Fibroblast of gingiva (primary cell): ENCODE measurements at regions not wholly inside any gene's neighbourhood (a gene's known extent, or its start where the extent isn't known, plus 50 kb on each side); places are given as distances from the start of the nearest gene placed in this dataset.

Experiments used
- DNase-seq: peaks from one replicate; pipeline ENCODE4 v3.0.0-alpha.2; 2011; ENCODE audit warnings: low read depth

DNA sequence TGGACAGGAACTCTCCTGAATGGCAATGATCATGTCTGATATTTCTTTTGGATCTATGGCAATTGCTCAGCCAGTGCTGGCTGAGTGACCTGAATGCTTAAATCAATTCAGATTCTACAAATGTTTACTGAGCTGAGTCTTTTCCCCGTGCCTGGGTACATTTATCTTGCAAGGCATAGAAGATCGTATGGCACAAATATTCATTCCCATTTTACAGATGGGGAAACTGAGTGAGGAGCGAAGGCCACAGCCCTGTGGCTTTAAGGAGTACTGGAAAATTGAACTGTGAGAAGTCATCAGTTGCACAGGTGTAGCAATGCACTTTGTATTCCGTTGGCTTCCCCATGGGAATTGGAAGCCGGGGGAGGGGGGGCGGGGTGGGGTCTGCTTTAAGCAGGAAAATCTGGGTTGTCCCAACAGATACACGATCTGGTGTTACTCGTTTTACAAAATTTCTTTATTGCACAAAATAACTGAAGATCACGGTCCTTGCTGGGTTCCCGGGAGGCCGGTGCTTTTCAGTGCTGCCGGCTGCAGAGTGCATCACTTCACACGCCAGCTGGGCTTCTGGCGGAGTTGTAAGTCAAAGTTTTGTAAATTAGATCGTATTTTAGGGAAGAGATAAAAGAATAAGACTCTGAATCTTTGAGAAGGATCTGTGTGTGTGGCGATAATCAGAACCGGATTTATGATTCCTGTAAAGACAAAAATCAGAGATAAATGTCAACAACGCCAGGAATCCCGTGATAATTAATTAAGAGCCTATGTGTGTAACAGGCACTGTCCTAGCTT, 75.0 kb upstream of the MAP1LC3B2 start:
- peak; percentile 27 for DNase-seq

- peak; percentile 57 for DNase-seq
Observed at GRCh38 chr12:116484807-116485206, 74.4 kb upstream of the MAP1LC3B2 start.

DNA sequence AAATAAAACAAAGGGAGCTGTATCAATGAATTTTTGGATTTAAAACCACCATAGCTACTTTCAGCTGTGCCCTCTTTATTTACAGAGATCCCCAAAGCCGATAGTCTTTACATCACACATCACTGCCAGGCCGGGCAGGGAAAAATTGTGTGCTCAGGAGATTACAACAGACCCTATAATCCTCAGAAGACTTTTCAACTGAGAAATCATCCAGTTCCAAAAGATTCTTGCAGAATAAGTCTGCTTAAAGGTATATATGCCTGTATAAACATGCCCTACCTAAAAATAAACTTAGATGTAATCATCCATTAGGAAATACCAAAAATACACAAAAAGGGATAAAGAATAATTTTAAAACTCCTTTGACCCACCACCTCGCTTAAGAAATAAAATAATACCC, 70.1 kb upstream of the MAP1LC3B2 start:
- DNase-seq = no peak

- DNase-seq = peak; percentile 21
Observed at GRCh38 chr12:116490471-116490870, 68.7 kb upstream of the MAP1LC3B2 start.

DNA sequence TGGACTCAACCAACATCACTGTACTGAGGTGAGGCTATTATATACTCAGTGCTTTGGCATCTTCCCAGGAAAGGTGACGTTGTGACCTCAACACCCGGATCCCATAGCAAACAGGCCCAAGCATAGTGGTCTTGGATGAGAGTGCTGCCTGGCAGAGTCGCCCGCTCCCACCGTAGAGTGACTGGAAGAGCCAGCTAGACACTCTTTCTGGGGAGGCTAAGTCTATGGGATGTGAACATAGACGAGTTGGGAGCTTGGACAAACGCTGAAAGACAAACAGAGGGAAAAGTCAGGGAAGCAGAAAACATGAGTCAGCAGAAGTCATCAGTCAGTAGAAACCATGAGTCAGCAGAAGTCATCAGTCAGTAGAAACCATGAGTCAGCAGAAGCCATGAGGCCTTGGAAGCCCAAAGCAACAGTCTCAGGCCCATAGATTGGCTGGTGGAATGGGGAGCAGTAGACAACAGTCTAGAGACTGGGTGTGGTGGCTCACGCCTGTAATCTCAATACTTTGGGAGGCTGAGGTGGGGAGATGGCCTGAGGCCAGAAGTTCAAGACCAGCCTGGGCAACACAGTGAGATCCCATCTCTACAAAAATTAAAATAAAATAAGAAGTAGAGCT, 66.4 kb upstream of the MAP1LC3B2 start:
- DNase-seq = peak; percentile 31

- DNase-seq = peak; percentile 16
Observed at GRCh38 chr12:116495260-116495659, 63.9 kb upstream of the MAP1LC3B2 start.

GRCh38 chr12:116497051-116497591, 62.1 kb upstream of the MAP1LC3B2 start:
- DNase-seq = no peak

DNA sequence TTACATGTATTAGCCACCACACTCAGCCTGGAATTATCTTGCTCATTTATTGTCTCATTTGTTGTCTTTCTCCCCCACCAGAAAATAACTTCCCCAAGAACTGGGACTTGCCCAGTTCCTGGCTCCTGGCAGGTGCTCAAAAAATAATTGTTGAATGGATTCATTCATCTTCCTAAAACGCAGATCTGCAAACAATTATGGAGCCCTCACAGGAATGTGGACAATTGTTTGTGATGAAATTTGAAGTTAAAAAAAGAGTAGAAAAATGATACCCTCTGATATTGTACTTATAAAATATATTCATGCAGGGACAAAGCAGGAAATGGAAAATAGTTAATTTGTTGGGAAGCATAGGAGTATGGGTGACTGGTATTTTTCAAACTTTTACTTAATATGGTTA, 60.7 kb upstream of the MAP1LC3B2 start:
- peak; percentile 94 for DNase-seq

DNA sequence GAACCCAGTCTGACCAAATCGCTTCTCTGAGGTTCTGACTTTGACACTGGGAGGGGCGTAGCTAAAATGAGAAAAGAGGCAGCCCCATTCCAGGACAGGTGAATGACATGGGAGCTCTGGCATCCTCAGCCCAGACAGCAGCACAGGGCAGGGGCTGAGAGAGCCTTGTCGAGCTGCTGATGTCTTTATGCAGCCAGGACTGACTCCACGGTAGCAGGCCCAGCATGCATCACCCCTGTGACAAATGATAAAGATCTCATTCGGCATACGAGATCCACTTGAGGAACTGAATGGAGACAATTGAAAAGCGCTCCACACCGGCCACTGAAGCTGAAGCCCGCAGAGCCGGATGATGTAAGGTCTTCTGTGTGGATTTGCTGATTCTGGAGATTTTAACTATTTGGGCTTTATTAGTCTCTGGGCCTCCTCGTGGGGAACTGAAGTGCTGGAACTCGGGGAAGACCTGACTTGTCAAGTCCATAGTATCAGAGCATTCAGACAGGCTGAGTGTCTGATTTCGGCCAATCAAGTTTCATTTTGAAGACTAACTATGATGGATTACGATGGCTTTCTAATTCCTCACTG, 56.9 kb upstream of the MAP1LC3B2 start:
- no peak for DNase-seq

GRCh38 chr12:116502989-116503496, 56.1 kb upstream of the MAP1LC3B2 start:
- no peak for DNase-seq

- no peak for DNase-seq
Observed at GRCh38 chr12:116504438-116504837, 54.7 kb upstream of the MAP1LC3B2 start.

DNA sequence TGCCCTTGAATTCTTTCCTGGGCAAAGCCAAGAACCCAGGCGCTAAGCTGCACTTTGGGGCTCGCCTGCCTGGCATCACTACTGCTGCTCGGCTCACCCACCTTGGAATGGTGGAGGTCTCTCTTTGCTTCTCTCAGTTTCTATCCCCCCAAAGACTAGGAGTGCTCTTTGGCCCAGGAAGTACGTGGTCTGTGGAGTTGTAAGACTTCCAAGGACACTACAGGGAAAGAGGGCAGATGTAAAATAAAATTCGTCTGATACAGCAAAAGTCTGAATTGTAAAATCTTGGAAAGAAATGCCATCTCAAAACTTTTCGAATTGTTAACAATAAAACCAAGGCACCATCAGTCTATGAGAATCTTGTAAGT, 52.5 kb upstream of the MAP1LC3B2 start:
- no peak for DNase-seq

DNA sequence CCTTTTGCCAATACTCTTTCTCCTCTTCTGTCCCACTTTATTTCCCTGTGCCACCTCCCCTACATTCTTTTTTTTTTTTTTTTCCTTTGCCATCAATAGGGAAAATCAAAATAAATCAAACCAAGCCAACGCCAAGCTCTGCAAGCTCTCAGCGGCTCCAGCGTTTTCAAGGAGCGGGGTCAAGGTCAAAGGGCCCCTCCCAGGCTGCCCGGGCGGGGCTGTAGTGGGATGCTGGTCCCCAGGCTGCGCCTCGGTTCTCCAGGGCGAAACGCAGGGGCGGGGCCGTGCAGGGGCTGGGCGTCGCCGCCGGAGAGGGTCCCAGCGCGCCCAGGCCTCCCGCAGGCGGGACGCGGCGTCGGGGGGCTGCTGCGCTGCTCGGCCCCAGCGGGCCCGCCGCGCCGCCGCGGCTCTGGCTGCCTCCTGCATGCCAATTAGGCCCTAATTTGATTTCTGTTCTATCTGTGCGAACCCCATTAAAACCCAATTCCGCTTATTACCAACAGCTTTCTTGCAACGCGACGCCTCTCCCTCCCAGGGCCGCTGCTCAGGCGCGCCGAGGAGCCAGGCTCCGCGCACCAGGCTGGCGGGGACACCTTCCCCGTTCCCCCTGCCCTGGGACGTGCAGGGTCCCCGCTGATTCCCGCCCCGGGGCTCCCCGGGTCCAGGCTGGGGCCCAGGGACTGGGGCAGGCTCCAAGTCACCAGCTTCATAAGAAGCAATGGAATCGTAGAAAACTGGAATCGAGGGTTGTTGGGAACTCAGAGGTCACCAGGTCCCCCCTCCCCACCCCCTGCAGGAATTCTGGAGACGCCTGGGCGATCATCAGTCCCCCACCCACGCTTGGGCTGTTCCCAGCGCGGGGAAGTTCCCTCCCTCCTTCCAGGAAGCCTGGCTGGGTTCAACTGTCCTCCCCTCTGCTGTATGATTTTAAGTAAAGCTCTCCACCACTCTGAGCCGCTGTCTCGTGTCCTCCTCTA, 50.7 kb upstream of the MAP1LC3B2 start:
- DNase-seq = no peak
